Muscle of arm (tissue), 1 donor: ENCODE measurements at regions not wholly inside any gene's neighbourhood (a gene's known extent, or its start where the extent isn't known, plus 50 kb on each side); places are given as distances from the start of the nearest gene placed in this dataset.

ENCODE experiments used
- DNase-seq: peaks from one replicate; pipeline ENCODE4 v3.0.0-alpha.2; 2013

- DNase-seq: no peak
Observed at GRCh38 chr16:80356365-80356764, 184.4 kb upstream of the DYNLRB2 start.

GRCh38 chr16:80355335-80355734, 185.5 kb upstream of the DYNLRB2 start:
- DNase-seq: no peak

- DNase-seq: no peak
Observed at GRCh38 chr16:80350061-80350460, 190.7 kb upstream of the DYNLRB2 start.

- peak; percentile 49 for DNase-seq
Observed at GRCh38 chr16:80347900-80348299, 192.9 kb upstream of the DYNLRB2 start.

GRCh38 chr16:80347002-80347401, 193.8 kb upstream of the DYNLRB2 start:
- DNase-seq: no peak

GRCh38 chr16:80346111-80346632, 194.6 kb upstream of the DYNLRB2 start:
- DNase-seq: no peak

GRCh38 chr16:80345701-80346100, 195.1 kb upstream of the DYNLRB2 start:
- DNase-seq: no peak

- no peak for DNase-seq
Observed at GRCh38 chr16:80344570-80344969, 196.2 kb upstream of the DYNLRB2 start.

GRCh38 chr16:80341263-80341662, 199.5 kb upstream of the DYNLRB2 start:
- DNase-seq: no peak

GRCh38 chr16:80337786-80338185, 203.0 kb upstream of the DYNLRB2 start:
- DNase-seq: no peak

- DNase-seq: no peak
Observed at GRCh38 chr16:80330803-80331202, 210.0 kb upstream of the DYNLRB2 start.

- no peak for DNase-seq
Observed at GRCh38 chr16:80330150-80330549, 210.6 kb upstream of the DYNLRB2 start.

- DNase-seq: no peak
Observed at GRCh38 chr16:80327740-80328139, 213.1 kb upstream of the DYNLRB2 start.

GRCh38 chr16:80324371-80324770, 216.4 kb upstream of the DYNLRB2 start:
- no peak for DNase-seq

- DNase-seq: no peak
Observed at GRCh38 chr16:80323808-80324195, 217.0 kb upstream of the DYNLRB2 start.

- no peak for DNase-seq
Observed at GRCh38 chr16:80323187-80323807, 217.5 kb upstream of the DYNLRB2 start.

- DNase-seq: no peak
Observed at GRCh38 chr16:80319181-80319580, 221.6 kb upstream of the DYNLRB2 start.

GRCh38 chr16:80318107-80318506, 222.7 kb upstream of the DYNLRB2 start:
- DNase-seq: no peak

- no peak for DNase-seq
Observed at GRCh38 chr16:80317599-80318037, 223.2 kb upstream of the DYNLRB2 start.

GRCh38 chr16:80317116-80317515, 223.7 kb upstream of the DYNLRB2 start:
- no peak for DNase-seq

- no peak for DNase-seq
Observed at GRCh38 chr16:80314042-80314441, 226.8 kb upstream of the DYNLRB2 start.

GRCh38 chr16:80309178-80309577, 231.6 kb upstream of the DYNLRB2 start:
- no peak for DNase-seq

GRCh38 chr16:80305410-80305809, 235.4 kb upstream of the DYNLRB2 start:
- no peak for DNase-seq

GRCh38 chr16:80303691-80304090, 237.1 kb upstream of the DYNLRB2 start:
- no peak for DNase-seq
